ENCODE measurements at regions not wholly inside any gene's neighbourhood (a gene's known extent, or its start where the extent isn't known, plus 50 kb on each side); places are given as distances from the start of the nearest gene placed in this dataset.

- Mint-ChIP-seq H3K36me3 (ENCODE audit: low read depth, unreplicated experiment) (no peaks in the 10 kb centered on the region), H3K27ac (ENCODE audit: unreplicated experiment) (no peak overlapping the region), H3K4me1 (ENCODE audit: low read depth, unreplicated experiment) (peaks cover 5% of the 10 kb centered on the region), H3K9me3 (ENCODE audit: unreplicated experiment) (peaks cover 2% of the 10 kb centered on the region), H3K4me3 (ENCODE audit: unreplicated experiment) (no peak overlapping the region), H3K27me3 (ENCODE audit: low read depth, unreplicated experiment) (peaks cover 65% of the 10 kb centered on the region)
- Histone ChIP-seq H3K9me3 (ENCODE audit: insufficient read depth, low read depth, low read length) (no peaks in the 10 kb centered on the region), H2AFZ (ENCODE audit: low read depth, low read length) (no peak overlapping the region), H3K36me3 (ENCODE audit: insufficient read depth, low read length) (no peaks in the 10 kb centered on the region), H3K27ac (ENCODE audit: low read depth, low read length) (no peak overlapping the region), H4K20me1 (ENCODE audit: insufficient read depth, low read length) (no peaks in the 10 kb centered on the region), H3K4me3 (ENCODE audit: insufficient read depth, low read depth, low read length) (no peak overlapping the region), H3K4me2 (ENCODE audit: low read length) (no peak overlapping the region), H3K79me2 (ENCODE audit: insufficient read depth, low read length) (no peaks in the 10 kb centered on the region), H3K4me1 (ENCODE audit: insufficient read depth, low read length) (peaks cover 17% of the 10 kb centered on the region), H3K27me3 (ENCODE audit: insufficient read depth, low read length) (no peaks in the 10 kb centered on the region), H3K9ac (ENCODE audit: low read length) (no peak overlapping the region)
- FAIRE-seq (no peak), DNase-seq (ENCODE audit: low read depth) (no peak)
- no peak for TF ChIP-seq CTCF (IDR thresholded peaks at IDR 0.05; ENCODE audit: insufficient read depth, low read depth, low read length)
- TF ChIP-seq EZH2 (IDR thresholded peaks at IDR 0.05; ENCODE audit: insufficient read depth, low read length) = no peak
Measured at GRCh38 chr7:62361-63116, 129.8 kb upstream of the FAM20C start.

GRCh38 chr7:63117-63480 lies 129.3 kb upstream of the FAM20C start:
- H3K27me3 Mint-ChIP-seq (ENCODE audit: low read depth, unreplicated experiment) = peaks cover 65% of the 10 kb centered on the region
- Histone ChIP-seq H3K27ac (ENCODE audit: low read depth, low read length) (no peak overlapping the region), H3K9ac (ENCODE audit: low read length) (no peak overlapping the region), H3K36me3 (ENCODE audit: insufficient read depth, low read length) (no peaks in the 10 kb centered on the region), H3K4me2 (ENCODE audit: low read length) (no peak overlapping the region), H3K9me3 (ENCODE audit: insufficient read depth, low read depth, low read length) (no peaks in the 10 kb centered on the region), H3K4me3 (ENCODE audit: insufficient read depth, low read depth, low read length) (no peak overlapping the region), H2AFZ (ENCODE audit: low read depth, low read length) (no peak overlapping the region), H3K79me2 (ENCODE audit: insufficient read depth, low read length) (no peaks in the 10 kb centered on the region), H4K20me1 (ENCODE audit: insufficient read depth, low read length) (no peaks in the 10 kb centered on the region), H3K4me1 (ENCODE audit: insufficient read depth, low read length) (peaks cover 21% of the 10 kb centered on the region), H3K27me3 (ENCODE audit: insufficient read depth, low read length) (no peaks in the 10 kb centered on the region)
- TF ChIP-seq EZH2 (IDR thresholded peaks at IDR 0.05; ENCODE audit: insufficient read depth, low read length) (no peak), CTCF (IDR thresholded peaks at IDR 0.05; ENCODE audit: insufficient read depth, low read depth, low read length) (no peak)
- H3K27ac Mint-ChIP-seq (ENCODE audit: unreplicated experiment) = no peak overlapping the region
- FAIRE-seq (no peak), DNase-seq (ENCODE audit: low read depth) (no peak)
- no peak overlapping the region for H3K4me3 Mint-ChIP-seq (ENCODE audit: unreplicated experiment)
- peaks cover 5% of the 10 kb centered on the region for H3K4me1 Mint-ChIP-seq (ENCODE audit: low read depth, unreplicated experiment)
- H3K9me3 Mint-ChIP-seq (ENCODE audit: unreplicated experiment) = peaks cover 2% of the 10 kb centered on the region
- no peaks in the 10 kb centered on the region for H3K36me3 Mint-ChIP-seq (ENCODE audit: low read depth, unreplicated experiment)

- DNase-seq (ENCODE audit: low read depth) (no peak), FAIRE-seq (no peak)
- H3K27me3 Mint-ChIP-seq (ENCODE audit: low read depth, unreplicated experiment) = peaks cover 66% of the 10 kb centered on the region
- H3K27ac Mint-ChIP-seq (ENCODE audit: unreplicated experiment) = no peak overlapping the region
- Histone ChIP-seq H3K4me1 (ENCODE audit: insufficient read depth, low read length) (peaks cover 26% of the 10 kb centered on the region), H3K4me2 (ENCODE audit: low read length) (no peak overlapping the region), H3K9me3 (ENCODE audit: insufficient read depth, low read depth, low read length) (no peaks in the 10 kb centered on the region), H3K36me3 (ENCODE audit: insufficient read depth, low read length) (no peaks in the 10 kb centered on the region), H2AFZ (ENCODE audit: low read depth, low read length) (no peak overlapping the region), H3K27ac (ENCODE audit: low read depth, low read length) (no peak overlapping the region), H4K20me1 (ENCODE audit: insufficient read depth, low read length) (no peaks in the 10 kb centered on the region), H3K79me2 (ENCODE audit: insufficient read depth, low read length) (no peaks in the 10 kb centered on the region), H3K27me3 (ENCODE audit: insufficient read depth, low read length) (no peaks in the 10 kb centered on the region), H3K9ac (ENCODE audit: low read length) (no peak overlapping the region), H3K4me3 (ENCODE audit: insufficient read depth, low read depth, low read length) (no peak overlapping the region)
- H3K4me3 Mint-ChIP-seq (ENCODE audit: unreplicated experiment) = no peak overlapping the region
- TF ChIP-seq EZH2 (IDR thresholded peaks at IDR 0.05; ENCODE audit: insufficient read depth, low read length) (no peak), CTCF (IDR thresholded peaks at IDR 0.05; ENCODE audit: insufficient read depth, low read depth, low read length) (no peak)
- H3K36me3 Mint-ChIP-seq (ENCODE audit: low read depth, unreplicated experiment) = no peaks in the 10 kb centered on the region
- peaks cover 5% of the 10 kb centered on the region for H3K4me1 Mint-ChIP-seq (ENCODE audit: low read depth, unreplicated experiment)
- H3K9me3 Mint-ChIP-seq (ENCODE audit: unreplicated experiment) = peaks cover 2% of the 10 kb centered on the region
Measured at GRCh38 chr7:63521-64021, 128.8 kb upstream of the FAM20C start.
